ENCODE measurements at regions not wholly inside any gene's neighbourhood (a gene's known extent, or its start where the extent isn't known, plus 50 kb on each side); places are given as distances from the start of the nearest gene placed in this dataset.

- no peak for TF ChIP-seq CTCF (IDR thresholded peaks at IDR 0.05; ENCODE audit: low read depth, low read length, missing control alignments)
- H3K4me3 ChIP-seq (ENCODE audit: low read depth, low read length) = no peak overlapping the region
- no peak for DNase-seq (ENCODE audit: low read depth)
Measured at GRCh38 chr15:91547356-91547755, 306.2 kb upstream of the SLCO3A1 start.

- DNase-seq (ENCODE audit: low read depth) = no peak
- H3K4me3 ChIP-seq (ENCODE audit: low read depth, low read length) = no peak overlapping the region
- no peak for TF ChIP-seq CTCF (IDR thresholded peaks at IDR 0.05; ENCODE audit: low read depth, low read length, missing control alignments)
Measured at GRCh38 chr15:91548549-91548948, 305.0 kb upstream of the SLCO3A1 start.

GRCh38 chr15:91549581-91549980 lies 303.9 kb upstream of the SLCO3A1 start:
- no peak for TF ChIP-seq CTCF (IDR thresholded peaks at IDR 0.05; ENCODE audit: low read depth, low read length, missing control alignments)
- DNase-seq (ENCODE audit: low read depth) = no peak

GRCh38 chr15:91552555-91552954 lies 301.0 kb upstream of the SLCO3A1 start:
- H3K4me3 ChIP-seq (ENCODE audit: low read depth, low read length) = no peak overlapping the region
- no peak for TF ChIP-seq CTCF (IDR thresholded peaks at IDR 0.05; ENCODE audit: low read depth, low read length, missing control alignments)
- no peak for DNase-seq (ENCODE audit: low read depth)

More at GRCh38 chr15:91549581-91549980, 303.9 kb upstream of the SLCO3A1 start:
- no peak overlapping the region for H3K4me3 ChIP-seq (ENCODE audit: low read depth, low read length)

DNA sequence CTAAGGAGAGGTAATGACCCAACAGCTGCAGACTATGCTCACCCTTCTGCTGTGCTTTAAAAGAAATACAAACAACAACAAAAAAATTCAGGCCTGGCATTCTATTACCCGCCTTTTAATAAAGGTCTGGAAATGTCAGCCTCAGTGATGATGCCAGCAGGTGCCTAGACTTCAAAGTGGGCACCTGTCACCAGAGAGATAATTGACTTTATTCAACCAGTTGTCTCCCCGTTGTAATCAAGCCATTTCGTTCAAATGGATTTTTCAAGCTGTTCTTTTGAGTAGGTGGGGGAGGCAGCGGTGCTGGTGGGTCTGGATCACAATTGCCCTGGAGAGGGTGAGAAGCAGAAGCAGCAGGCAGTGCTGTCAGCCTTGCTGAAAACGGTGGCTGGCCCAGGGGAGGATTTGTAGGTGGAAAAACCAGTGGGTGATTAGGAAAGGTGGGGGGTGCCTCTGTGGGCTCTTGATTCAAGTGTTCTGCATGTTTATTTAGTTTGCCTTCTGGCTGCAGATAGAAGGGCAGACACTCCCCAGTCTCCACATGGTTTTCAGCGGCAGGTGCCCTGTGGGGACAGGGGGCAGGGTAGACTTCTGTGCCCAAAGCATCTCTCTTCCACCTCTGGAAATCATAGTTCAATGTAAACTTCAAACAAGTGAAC lies 300.2 kb upstream of the SLCO3A1 start:
- H3K4me3 ChIP-seq (ENCODE audit: low read depth, low read length) = no peak overlapping the region
- TF ChIP-seq CTCF (IDR thresholded peaks at IDR 0.05; ENCODE audit: low read depth, low read length, missing control alignments) = no peak
- DNase-seq (ENCODE audit: low read depth) = no peak

DNA sequence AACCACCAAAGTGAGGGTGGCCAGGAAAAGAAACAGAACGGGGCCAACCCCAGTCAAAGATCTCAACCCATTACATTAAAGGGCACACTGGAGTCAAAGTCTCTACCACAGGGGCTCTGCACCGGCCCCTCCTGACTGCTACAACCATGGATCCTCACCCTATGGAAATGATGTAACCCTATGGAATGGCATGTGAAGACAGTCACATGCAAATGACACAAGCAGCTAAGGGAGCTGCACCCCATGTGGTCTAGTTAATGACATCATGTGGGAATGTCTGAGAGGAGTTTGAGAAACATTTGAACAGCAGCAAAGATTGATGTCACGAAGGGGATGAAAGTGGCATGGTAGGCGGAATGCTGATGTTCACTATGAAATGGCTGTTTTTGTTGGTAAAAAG lies 298.2 kb upstream of the SLCO3A1 start:
- TF ChIP-seq CTCF (IDR thresholded peaks at IDR 0.05; ENCODE audit: low read depth, low read length, missing control alignments) = no peak
- no peak for DNase-seq (ENCODE audit: low read depth)
- no peak overlapping the region for H3K4me3 ChIP-seq (ENCODE audit: low read depth, low read length)

- H3K4me3 ChIP-seq (ENCODE audit: low read depth, low read length) = no peak overlapping the region
- TF ChIP-seq CTCF (IDR thresholded peaks at IDR 0.05; ENCODE audit: low read depth, low read length, missing control alignments) = no peak
- DNase-seq (ENCODE audit: low read depth) = no peak
Measured at GRCh38 chr15:91556926-91557325, 296.6 kb upstream of the SLCO3A1 start.

Measured in GM12864 (cell line).